H1 (cell line): ENCODE measurements at regions not wholly inside any gene's neighbourhood (a gene's known extent, or its start where the extent isn't known, plus 50 kb on each side); places are given as distances from the start of the nearest gene placed in this dataset.

Experiments used
- CEBPB ChIP-seq: IDR thresholded peaks from 2 replicates; pipeline ENCODE4 v1.6.1; 2012; ENCODE audit warnings: low read depth, low read length
- EZH2 ChIP-seq: fragments of 200-600 bp; sonication (generic); IDR thresholded peaks from 2 replicates; pipeline ENCODE4 v1.7.1; 2012; ENCODE audit warnings: low read depth, mild to moderate bottlenecking, moderate library complexity, low read length, inconsistent platforms; ENCODE audit not compliant: severe bottlenecking
- POU5F1 ChIP-seq: IDR thresholded peaks from 2 replicates; pipeline ENCODE4 v1.6.1; 2011; ENCODE audit warnings: low read depth, mild to moderate bottlenecking, low read length, moderate library complexity
- SP1 ChIP-seq: IDR thresholded peaks from 2 replicates; pipeline ENCODE4 v1.6.1; 2011; ENCODE audit warnings: low read depth, low read length
- USF2 ChIP-seq: IDR thresholded peaks from 2 replicates; pipeline ENCODE4 v1.6.1; 2011; ENCODE audit warnings: low read length, improper control_type of control experiment
- ZNF274 ChIP-seq: IDR thresholded peaks from 2 replicates; pipeline ENCODE4 v1.7.0; 2012; ENCODE audit warnings: low read length, borderline replicate concordance; ENCODE audit errors: extremely low read depth
- TF ChIP-seq, protein P1 (sequence below): IDR thresholded peaks from 2 replicates; pipeline ENCODE4 v1.6.1; 2012; ENCODE audit warnings: inconsistent platforms

GRCh38 chr12:44961887-44962286 is 85.8 kb upstream of the NELL2 start:
- TF ChIP-seq EZH2 = no peak
- TF ChIP-seq POU5F1 = no peak
- TF ChIP-seq USF2 = no peak
- TF ChIP-seq CEBPB = no peak
- TF ChIP-seq ZNF274 = no peak
- TF ChIP-seq, protein P1, sequence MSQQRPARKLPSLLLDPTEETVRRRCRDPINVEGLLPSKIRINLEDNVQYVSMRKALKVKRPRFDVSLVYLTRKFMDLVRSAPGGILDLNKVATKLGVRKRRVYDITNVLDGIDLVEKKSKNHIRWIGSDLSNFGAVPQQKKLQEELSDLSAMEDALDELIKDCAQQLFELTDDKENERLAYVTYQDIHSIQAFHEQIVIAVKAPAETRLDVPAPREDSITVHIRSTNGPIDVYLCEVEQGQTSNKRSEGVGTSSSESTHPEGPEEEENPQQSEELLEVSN = no peak
- TF ChIP-seq SP1 = no peak
